ENCODE measurements at regions not wholly inside any gene's neighbourhood (a gene's known extent, or its start where the extent isn't known, plus 50 kb on each side); places are given as distances from the start of the nearest gene placed in this dataset.

GRCh38 chr5:26009742-26010141, 1028.6 kb downstream of the CDH9 start:
- TF ChIP-seq CTCF (IDR thresholded peaks at IDR 0.05): no peak
- DNase-seq (no peak), ATAC-seq (no peak)
- Histone ChIP-seq H3K4me1 (ENCODE audit: control insufficient read depth, insufficient read depth, low read length) (no peaks in the 10 kb centered on the region), H3K4me3 (ENCODE audit: low read length) (no peak overlapping the region), H3K27me3 (ENCODE audit: control insufficient read depth, insufficient read depth, low read length) (no peaks in the 10 kb centered on the region), H3K27ac (ENCODE audit: low read length) (no peak overlapping the region), H3K9me3 (ENCODE audit: control insufficient read depth, insufficient read depth, low read length) (peaks cover 4% of the 10 kb centered on the region), H3K36me3 (ENCODE audit: control insufficient read depth, insufficient read depth, low read length) (no peaks in the 10 kb centered on the region)
- intact Hi-C loops (cut with micrococcal nuclease): no loop called here
- 52% methylated on average over 6 of the region's 6 CpGs for whole genome bisulfite sequencing (ENCODE audit: insufficient coverage)
- no peak overlapping the region for H3K4me3 Mint-ChIP-seq
- no peaks in the 10 kb centered on the region for H3K27me3 Mint-ChIP-seq (ENCODE audit: low read depth in 2 of 2)
- H3K27ac Mint-ChIP-seq: no peak overlapping the region
- peaks cover 9 to 11% of the 10 kb centered on the region in 2 donors for H3K9me3 Mint-ChIP-seq
- peaks cover 13% of the 10 kb centered on the region for H3K36me3 Mint-ChIP-seq
- no peaks in the 10 kb centered on the region for H3K4me1 Mint-ChIP-seq

GRCh38 chr5:26003966-26004365, 1034.4 kb downstream of the CDH9 start:
- Histone ChIP-seq H3K36me3 (ENCODE audit: control insufficient read depth, insufficient read depth, low read length) (no peaks in the 10 kb centered on the region), H3K27ac (ENCODE audit: low read length) (no peak overlapping the region), H3K4me1 (ENCODE audit: control insufficient read depth, insufficient read depth, low read length) (no peaks in the 10 kb centered on the region), H3K27me3 (ENCODE audit: control insufficient read depth, insufficient read depth, low read length) (no peaks in the 10 kb centered on the region), H3K4me3 (ENCODE audit: low read length) (no peak overlapping the region), H3K9me3 (ENCODE audit: control insufficient read depth, insufficient read depth, low read length) (peaks cover 4% of the 10 kb centered on the region)
- Mint-ChIP-seq H3K9me3 (peaks cover 19 to 26% of the 10 kb centered on the region in 2 donors), H3K36me3 (peaks cover 26% of the 10 kb centered on the region), H3K4me1 (no peaks in the 10 kb centered on the region), H3K4me3 (no peak overlapping the region), H3K27ac (no peak overlapping the region), H3K27me3 (ENCODE audit: low read depth in 2 of 2) (no peaks in the 10 kb centered on the region)
- 56% methylated on average over 2 of the region's 3 CpGs for WGBS (ENCODE audit: insufficient coverage)
- DNase-seq (no peak), ATAC-seq (no peak)
- intact Hi-C loops (cut with micrococcal nuclease): no loop called here
- TF ChIP-seq CTCF (IDR thresholded peaks at IDR 0.05): no peak

GRCh38 chr5:25995209-25995608, 1043.2 kb downstream of the CDH9 start:
- peaks cover 4% of the 10 kb centered on the region for H3K9me3 ChIP-seq (ENCODE audit: control insufficient read depth, insufficient read depth, low read length)
- H3K4me1 ChIP-seq (ENCODE audit: control insufficient read depth, insufficient read depth, low read length): no peaks in the 10 kb centered on the region
- no peaks in the 10 kb centered on the region for H3K27me3 ChIP-seq (ENCODE audit: control insufficient read depth, insufficient read depth, low read length)
- ATAC-seq (no peak), DNase-seq (no peak)
- TF ChIP-seq CTCF (IDR thresholded peaks at IDR 0.05): no peak
- no peak overlapping the region for H3K4me3 ChIP-seq (ENCODE audit: low read length)
- H3K27ac ChIP-seq (ENCODE audit: low read length): no peak overlapping the region
- no peaks in the 10 kb centered on the region for H3K36me3 ChIP-seq (ENCODE audit: control insufficient read depth, insufficient read depth, low read length)
- Mint-ChIP-seq H3K27ac (no peak overlapping the region), H3K9me3 (peaks cover 5 to 9% of the 10 kb centered on the region in 2 donors), H3K4me1 (no peaks in the 10 kb centered on the region), H3K36me3 (no peaks in the 10 kb centered on the region), H3K27me3 (ENCODE audit: low read depth in 2 of 2) (no peaks in the 10 kb centered on the region), H3K4me3 (no peak overlapping the region)
- WGBS (ENCODE audit: insufficient coverage): 96% methylated on average over 2 of the region's 2 CpGs
- intact Hi-C loops (cut with micrococcal nuclease): no loop called here

GRCh38 chr5:25993701-25994100, 1044.7 kb downstream of the CDH9 start:
- TF ChIP-seq CTCF (IDR thresholded peaks at IDR 0.05): no peak
- no peaks in the 10 kb centered on the region for H3K36me3 Mint-ChIP-seq
- ATAC-seq (no peak), DNase-seq (no peak)
- Histone ChIP-seq H3K4me1 (ENCODE audit: control insufficient read depth, insufficient read depth, low read length) (no peaks in the 10 kb centered on the region), H3K27me3 (ENCODE audit: control insufficient read depth, insufficient read depth, low read length) (no peaks in the 10 kb centered on the region), H3K9me3 (ENCODE audit: control insufficient read depth, insufficient read depth, low read length) (peaks cover 4% of the 10 kb centered on the region), H3K36me3 (ENCODE audit: control insufficient read depth, insufficient read depth, low read length) (no peaks in the 10 kb centered on the region), H3K27ac (ENCODE audit: low read length) (no peak overlapping the region), H3K4me3 (ENCODE audit: low read length) (no peak overlapping the region)
- 83% methylated on average over 2 of the region's 3 CpGs for WGBS (ENCODE audit: insufficient coverage)
- H3K9me3 Mint-ChIP-seq: peaks cover 6 to 10% of the 10 kb centered on the region in 2 donors
- no peak overlapping the region for H3K27ac Mint-ChIP-seq
- H3K4me1 Mint-ChIP-seq: no peaks in the 10 kb centered on the region
- intact Hi-C loops (cut with micrococcal nuclease): no loop called here
- no peak overlapping the region for H3K4me3 Mint-ChIP-seq
- H3K27me3 Mint-ChIP-seq (ENCODE audit: low read depth in 2 of 2): no peaks in the 10 kb centered on the region
